ENCODE measurements at regions not wholly inside any gene's neighbourhood (a gene's known extent, or its start where the extent isn't known, plus 50 kb on each side); places are given as distances from the start of the nearest gene placed in this dataset.

GRCh38 chr1:213921712-213922111 is 66.1 kb upstream of the PROX1 start:
- CTCF ChIA-PET, result interaction anchor here (0.7 kb wide), 1 partner anchor 103 kb away, joined by 3 read pairs; no protein-coding TSS in a partner anchor

GRCh38 chr1:213925531-213926182 is 62.1 kb upstream of the PROX1 start:
- no TSS peak for BruUV-seq (replicated peaks)
- no peaks in the 10 kb centered on the region for H3K4me1 Mint-ChIP-seq (ENCODE audit: insufficient read depth, unreplicated experiment)
- ChIA-PET CTCF (interaction anchor here (0.6 kb wide), 1 partner anchor 289 kb away, joined by 3 read pairs; no protein-coding TSS in a partner anchor), POLR2A (interaction anchor here (1.0 kb wide), 1 partner anchor 9 kb away, joined by 3 read pairs; no protein-coding TSS in a partner anchor)
- H3K9me3 Mint-ChIP-seq (ENCODE audit: unreplicated experiment), result no peaks in the 10 kb centered on the region
- H3K27me3 Mint-ChIP-seq (ENCODE audit: insufficient read depth, unreplicated experiment), result peaks cover 89% of the 10 kb centered on the region
- H3K27ac Mint-ChIP-seq (ENCODE audit: low read depth, unreplicated experiment), result no peak overlapping the region
- DNase-seq (ENCODE audit: unreplicated experiment), result no peak
- no peak for TF ChIP-seq CTCF (IDR thresholded peaks at IDR 0.05; ENCODE audit: unreplicated experiment)
- intact Hi-C loops (cut with micrococcal nuclease), result no loop called here
- no peak overlapping the region for H3K4me3 Mint-ChIP-seq (ENCODE audit: unreplicated experiment)
- H3K36me3 Mint-ChIP-seq (ENCODE audit: insufficient read depth, unreplicated experiment), result no peaks in the 10 kb centered on the region

More at GRCh38 chr1:213921712-213922111, 66.1 kb upstream of the PROX1 start:
- no TSS peak for BruUV-seq (replicated peaks)
- no peak for DNase-seq (ENCODE audit: unreplicated experiment)
- H3K4me1 Mint-ChIP-seq (ENCODE audit: insufficient read depth, unreplicated experiment), result no peaks in the 10 kb centered on the region
- H3K36me3 Mint-ChIP-seq (ENCODE audit: insufficient read depth, unreplicated experiment), result no peaks in the 10 kb centered on the region
- POLR2A ChIA-PET, result no interaction called here
- intact Hi-C loops (cut with micrococcal nuclease), result no loop called here
- TF ChIP-seq CTCF (IDR thresholded peaks at IDR 0.05; ENCODE audit: unreplicated experiment), result no peak
- H3K27me3 Mint-ChIP-seq (ENCODE audit: insufficient read depth, unreplicated experiment), result peaks cover 87% of the 10 kb centered on the region
- H3K9me3 Mint-ChIP-seq (ENCODE audit: unreplicated experiment), result no peaks in the 10 kb centered on the region
- H3K4me3 Mint-ChIP-seq (ENCODE audit: unreplicated experiment), result no peak overlapping the region
- no peak overlapping the region for H3K27ac Mint-ChIP-seq (ENCODE audit: low read depth, unreplicated experiment)

- Mint-ChIP-seq H3K4me1 (ENCODE audit: insufficient read depth, unreplicated experiment) (no peaks in the 10 kb centered on the region), H3K27ac (ENCODE audit: low read depth, unreplicated experiment) (no peak overlapping the region), H3K36me3 (ENCODE audit: insufficient read depth, unreplicated experiment) (no peaks in the 10 kb centered on the region), H3K9me3 (ENCODE audit: unreplicated experiment) (no peaks in the 10 kb centered on the region), H3K4me3 (ENCODE audit: unreplicated experiment) (no peak overlapping the region), H3K27me3 (ENCODE audit: insufficient read depth, unreplicated experiment) (peaks cover 93% of the 10 kb centered on the region)
- no peak for DNase-seq (ENCODE audit: unreplicated experiment)
- intact Hi-C loops (cut with micrococcal nuclease), result no loop called here
- no TSS peak for BruUV-seq (replicated peaks)
- POLR2A ChIA-PET, result interaction anchor here (0.8 kb wide), 1 partner anchor 15 kb away, joined by 4 read pairs; no protein-coding TSS in a partner anchor
- TF ChIP-seq CTCF (IDR thresholded peaks at IDR 0.05; ENCODE audit: unreplicated experiment), result no peak
- CTCF ChIA-PET, result interaction anchor here (0.7 to 0.9 kb wide), 2 partner anchors 26 to 75 kb away, joined by 3 read pairs; no protein-coding TSS in a partner anchor
These were observed 59.9 kb upstream of the PROX1 start for GRCh38 chr1:213927846-213928245.

- no peaks in the 10 kb centered on the region for H3K36me3 Mint-ChIP-seq (ENCODE audit: insufficient read depth, unreplicated experiment)
- peaks cover 100% of the 10 kb centered on the region for H3K27me3 Mint-ChIP-seq (ENCODE audit: insufficient read depth, unreplicated experiment)
- intact Hi-C loops (cut with micrococcal nuclease), result no loop called here
- no peak overlapping the region for H3K4me3 Mint-ChIP-seq (ENCODE audit: unreplicated experiment)
- no peak for DNase-seq (ENCODE audit: unreplicated experiment)
- no TSS peak for BruUV-seq (replicated peaks)
- no peaks in the 10 kb centered on the region for H3K9me3 Mint-ChIP-seq (ENCODE audit: unreplicated experiment)
- ChIA-PET CTCF (interaction anchor here (1.2 kb wide), 1 partner anchor 193 kb away, joined by 3 read pairs; no protein-coding TSS in a partner anchor), POLR2A (interaction anchor here (0.6 kb wide), 1 partner anchor 9 kb away, joined by 5 read pairs; no protein-coding TSS in a partner anchor)
- H3K4me1 Mint-ChIP-seq (ENCODE audit: insufficient read depth, unreplicated experiment), result peaks cover 5% of the 10 kb centered on the region
- TF ChIP-seq CTCF (IDR thresholded peaks at IDR 0.05; ENCODE audit: unreplicated experiment), result no peak
- H3K27ac Mint-ChIP-seq (ENCODE audit: low read depth, unreplicated experiment), result no peak overlapping the region
These were observed 58.4 kb upstream of the PROX1 start for GRCh38 chr1:213929398-213929797.

Data from MCF 10A (cell line).